GM12892 (cell line): ENCODE measurements at regions not wholly inside any gene's neighbourhood (a gene's known extent, or its start where the extent isn't known, plus 50 kb on each side); places are given as distances from the start of the nearest gene placed in this dataset.

Experiments used
- DNase-seq: peaks from one replicate; pipeline ENCODE4 v3.0.0; 2011; ENCODE audit not compliant: insufficient read length
- FAIRE-seq: peaks from 2 replicates; lab custom pipeline; 2011; peaks lifted over from hg19 to GRCh38; lab: Jason Lieb, UNC
- POLR2A ChIP-seq: IDR thresholded peaks from 2 replicates; pipeline ENCODE4 v1.6.1; 2011; ENCODE audit warnings: low read depth, low read length, control low read depth
- POLR2AphosphoS5 ChIP-seq: IDR thresholded peaks from 2 replicates; pipeline ENCODE4 v1.6.1; 2011; ENCODE audit warnings: low read depth, low read length, control low read depth
- TAF1 ChIP-seq: IDR thresholded peaks from 2 replicates; pipeline ENCODE4 v1.6.1; 2011; ENCODE audit warnings: low read depth, mild to moderate bottlenecking, control low read depth, low read length, borderline replicate concordance

GRCh38 chr2:58727981-58728656 lies 487.0 kb upstream of the FANCL start:
- no peak for FAIRE-seq
- TF ChIP-seq POLR2A (no peak), TAF1 (no peak), POLR2AphosphoS5 (no peak)
- no peak for DNase-seq

- DNase-seq = no peak
- no peak for FAIRE-seq
- TF ChIP-seq POLR2A (no peak), TAF1 (no peak), POLR2AphosphoS5 (no peak)
Observed at GRCh38 chr2:58721912-58722591, 480.9 kb upstream of the FANCL start.

- no peak for FAIRE-seq
- no peak for TF ChIP-seq POLR2AphosphoS5
- TF ChIP-seq POLR2A = no peak
- TF ChIP-seq TAF1 = no peak
Observed at GRCh38 chr2:58720770-58721697, 479.9 kb upstream of the FANCL start.

GRCh38 chr2:58720033-58720769 lies 479.1 kb upstream of the FANCL start:
- no peak for TF ChIP-seq TAF1
- TF ChIP-seq POLR2AphosphoS5 = no peak
- TF ChIP-seq POLR2A = no peak
- DNase-seq (no peak), FAIRE-seq (no peak)

More at GRCh38 chr2:58720770-58721697, 479.9 kb upstream of the FANCL start:
- no peak for DNase-seq

GRCh38 chr2:58715344-58715743 lies 474.2 kb upstream of the FANCL start:
- no peak for DNase-seq
- no peak for TF ChIP-seq TAF1
- TF ChIP-seq POLR2AphosphoS5 = no peak
- no peak for TF ChIP-seq POLR2A
- FAIRE-seq = no peak

- TF ChIP-seq POLR2AphosphoS5 (no peak), TAF1 (no peak), POLR2A (no peak)
- DNase-seq (no peak), FAIRE-seq (no peak)
Observed at GRCh38 chr2:58714238-58714637, 473.1 kb upstream of the FANCL start.

GRCh38 chr2:58710795-58711279 lies 469.7 kb upstream of the FANCL start:
- DNase-seq (no peak), FAIRE-seq (no peak)
- TF ChIP-seq POLR2AphosphoS5 (no peak), TAF1 (no peak), POLR2A (no peak)

GRCh38 chr2:58709687-58710354 lies 468.7 kb upstream of the FANCL start:
- DNase-seq = no peak
- no peak for TF ChIP-seq POLR2A
- TF ChIP-seq TAF1 = no peak
- no peak for TF ChIP-seq POLR2AphosphoS5

GRCh38 chr2:58709274-58709673 lies 468.1 kb upstream of the FANCL start:
- TF ChIP-seq POLR2AphosphoS5 (no peak), POLR2A (no peak), TAF1 (no peak)
- no peak for FAIRE-seq
- no peak for DNase-seq

More at GRCh38 chr2:58709687-58710354, 468.7 kb upstream of the FANCL start:
- FAIRE-seq = no peak

- DNase-seq (no peak), FAIRE-seq (no peak)
- TF ChIP-seq POLR2AphosphoS5 (no peak), TAF1 (no peak)
Observed at GRCh38 chr2:58708565-58708964, 467.4 kb upstream of the FANCL start.
